NCI-H82 (cell line): ENCODE measurements at regions not wholly inside any gene's neighbourhood (a gene's known extent, or its start where the extent isn't known, plus 50 kb on each side); places are given as distances from the start of the nearest gene placed in this dataset.

ENCODE experiments used
- DNase-seq: peaks from one replicate; lab custom pipeline; 2025; lab: John Stamatoyannopoulos, UW

GRCh38 chr5:124461941-124462340, 284.5 kb downstream of the ZNF608 start:
- peak; percentile 44 for DNase-seq

DNA sequence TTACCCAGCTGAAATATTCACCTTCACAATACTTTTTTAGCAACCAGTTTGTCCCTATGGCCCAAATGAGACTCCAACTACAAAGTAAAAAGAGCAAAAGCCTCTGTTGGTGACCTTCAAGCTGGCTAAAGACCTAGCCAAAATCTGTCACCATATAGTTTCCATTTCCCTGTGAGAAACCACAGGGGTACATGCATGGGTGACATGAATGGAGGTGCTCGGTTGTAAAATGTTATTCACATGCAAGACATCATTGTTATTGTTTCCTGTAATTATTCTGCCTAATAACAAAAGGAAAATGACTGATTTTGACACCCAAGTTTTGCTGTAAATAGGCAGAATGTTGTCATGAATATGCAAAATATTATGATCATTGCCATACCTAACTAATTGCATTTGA, 285.3 kb downstream of the ZNF608 start:
- no peak for DNase-seq

GRCh38 chr5:124460642-124461041, 285.8 kb downstream of the ZNF608 start:
- DNase-seq: peak; percentile 26

DNA sequence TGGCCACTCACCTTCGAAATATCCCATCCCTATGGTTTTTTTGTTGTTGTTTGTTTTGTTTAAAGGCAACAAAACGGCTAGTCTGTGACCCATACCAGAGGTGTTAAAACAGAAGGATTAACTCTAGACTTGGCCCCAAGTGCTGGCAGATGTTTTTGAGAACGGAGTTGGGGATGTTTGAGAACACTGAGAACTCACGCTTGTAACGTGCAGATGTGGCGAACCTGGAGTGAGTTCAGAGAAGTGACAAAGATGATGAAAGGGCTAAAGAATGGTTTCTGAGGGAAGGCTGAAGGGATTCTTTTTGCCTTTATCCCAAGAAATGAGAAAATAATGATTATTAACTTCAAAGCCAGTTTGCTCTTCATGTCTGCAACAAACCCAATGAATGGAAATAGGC, 286.5 kb downstream of the ZNF608 start:
- DNase-seq: no peak

DNA sequence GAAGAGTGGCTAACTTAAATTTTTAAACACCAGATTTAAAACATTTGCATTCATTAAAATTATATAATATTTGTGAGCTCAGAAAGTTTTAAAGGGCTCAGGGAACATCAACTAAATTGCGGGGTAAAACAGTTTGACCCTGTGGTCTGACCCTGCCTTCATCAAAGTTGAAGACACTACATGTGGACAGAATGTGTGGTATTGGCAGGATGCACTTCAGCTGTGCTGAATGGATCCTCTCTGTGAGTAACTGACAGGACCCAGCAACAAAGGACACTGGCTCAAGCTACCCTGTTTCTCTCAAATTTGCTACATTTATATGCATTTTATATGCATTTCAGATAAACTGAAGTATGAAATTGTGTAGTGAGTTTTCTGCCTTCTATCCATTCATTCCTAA, 288.5 kb downstream of the ZNF608 start:
- no peak for DNase-seq

- no peak for DNase-seq
Measured at GRCh38 chr5:124457101-124457500, 289.3 kb downstream of the ZNF608 start.

- no peak for DNase-seq
Measured at GRCh38 chr5:124456249-124456648, 290.2 kb downstream of the ZNF608 start.

GRCh38 chr5:124454081-124454480, 292.4 kb downstream of the ZNF608 start:
- no peak for DNase-seq

DNA sequence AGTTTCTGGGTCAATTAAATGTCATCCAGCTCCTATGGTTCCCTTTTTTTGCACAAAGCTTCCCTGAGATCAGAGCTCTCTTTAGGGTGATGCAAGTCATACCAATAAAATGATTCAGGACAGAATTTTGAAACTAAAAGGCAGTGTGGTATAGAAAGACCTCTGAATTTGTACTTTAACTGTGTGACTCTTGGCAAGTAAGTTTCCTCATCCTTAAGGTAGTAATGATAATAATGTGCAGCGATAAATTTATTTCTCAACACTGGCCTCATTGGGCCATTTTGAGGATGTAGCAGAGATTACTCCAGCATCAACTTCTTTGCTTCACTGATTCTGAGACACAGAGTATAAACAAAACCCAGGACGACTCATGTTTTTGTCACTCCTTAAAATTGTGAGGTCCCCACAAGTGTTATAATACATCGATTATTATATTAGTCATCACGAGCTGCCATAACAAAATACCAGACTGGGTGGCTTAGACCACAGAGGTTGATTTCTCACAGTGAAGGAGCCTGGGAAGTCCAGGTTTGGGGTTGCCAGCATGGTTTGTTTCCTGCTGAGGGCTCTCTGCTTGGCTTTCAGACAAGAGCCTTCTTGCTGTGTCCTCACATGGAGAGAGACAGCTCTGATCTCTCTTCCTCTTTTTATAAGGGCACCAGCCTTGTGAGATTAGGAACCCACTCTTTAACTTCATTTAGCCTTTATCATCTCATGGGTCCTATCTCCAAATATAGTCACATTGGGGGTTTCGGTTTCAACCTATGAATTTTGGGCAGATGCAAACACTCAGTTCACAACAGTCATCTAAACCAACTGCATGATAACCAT, 293.0 kb downstream of the ZNF608 start:
- DNase-seq: no peak

DNA sequence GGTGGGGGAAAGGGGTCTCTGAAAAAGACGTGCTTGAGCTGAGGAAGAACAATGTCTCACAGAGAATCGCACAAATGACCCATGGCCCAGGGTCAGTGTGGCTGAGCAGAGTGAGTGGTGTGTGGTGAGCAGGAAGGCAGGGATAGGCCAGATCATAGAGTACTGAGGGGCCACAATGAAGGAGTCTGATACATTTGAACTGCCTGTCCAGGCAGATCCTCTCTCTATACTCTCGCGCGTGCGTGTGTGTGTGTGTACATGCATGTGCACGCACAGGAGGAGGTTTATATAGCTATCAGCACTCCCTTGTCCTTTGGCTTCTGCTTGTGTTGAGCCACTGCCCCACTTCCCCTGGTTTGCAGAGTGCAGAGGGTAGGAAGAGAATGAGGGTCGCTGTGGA, 294.0 kb downstream of the ZNF608 start:
- DNase-seq: no peak

DNA sequence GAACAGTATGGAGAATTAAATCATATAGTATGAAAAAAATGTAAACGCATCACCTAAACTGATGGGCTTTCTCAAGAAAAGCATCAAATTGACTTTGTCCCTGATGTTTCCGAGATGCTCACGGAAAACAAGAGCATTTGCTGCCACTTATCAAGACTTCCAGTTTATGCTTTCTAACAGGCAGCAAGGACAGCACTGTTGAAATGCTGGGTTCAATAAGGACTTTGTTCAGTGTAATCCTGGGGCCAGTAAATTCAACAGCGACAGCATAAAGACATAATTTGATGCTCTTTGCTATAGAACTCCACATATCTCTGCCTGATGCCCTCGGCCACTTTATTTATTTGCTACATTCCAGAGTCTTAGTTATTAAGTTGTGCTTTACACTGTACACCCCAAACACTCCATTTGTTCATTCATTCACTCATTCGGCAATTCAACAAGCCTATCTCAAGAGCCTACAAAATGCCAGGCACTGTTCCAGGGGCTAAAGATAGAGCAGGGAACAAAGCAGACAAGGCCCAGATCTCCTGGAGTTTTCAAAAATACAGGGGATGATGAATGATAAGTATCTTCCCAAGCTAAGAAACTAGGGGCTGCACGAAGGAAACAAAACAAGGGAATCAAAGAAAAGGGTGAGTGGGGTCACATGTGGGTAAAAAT, 294.6 kb downstream of the ZNF608 start:
- no peak for DNase-seq

DNA sequence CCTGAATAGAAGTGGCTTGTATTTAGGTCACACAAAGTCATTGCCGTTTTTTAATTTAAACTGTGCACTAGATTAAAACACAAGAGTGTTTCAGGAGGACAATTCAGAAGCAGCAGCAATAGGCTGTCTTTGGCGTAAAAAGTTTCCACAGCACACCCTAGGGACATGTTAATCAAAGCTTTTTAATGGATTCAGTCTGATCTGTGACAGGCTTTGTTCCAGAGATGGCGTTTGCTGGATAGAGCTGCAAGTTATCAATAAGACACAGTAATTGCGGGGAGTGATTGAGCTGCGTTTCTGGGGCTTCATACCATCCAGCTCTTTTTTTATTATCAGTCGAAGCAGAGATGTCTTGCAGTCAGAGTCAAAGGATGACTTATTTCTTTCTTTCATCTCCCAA, 300.3 kb downstream of the ZNF608 start:
- DNase-seq: peak; percentile 1

GRCh38 chr5:124445070-124445619, 301.3 kb downstream of the ZNF608 start:
- no peak for DNase-seq

- no peak for DNase-seq
Measured at GRCh38 chr5:124444147-124444775, 302.2 kb downstream of the ZNF608 start.

DNA sequence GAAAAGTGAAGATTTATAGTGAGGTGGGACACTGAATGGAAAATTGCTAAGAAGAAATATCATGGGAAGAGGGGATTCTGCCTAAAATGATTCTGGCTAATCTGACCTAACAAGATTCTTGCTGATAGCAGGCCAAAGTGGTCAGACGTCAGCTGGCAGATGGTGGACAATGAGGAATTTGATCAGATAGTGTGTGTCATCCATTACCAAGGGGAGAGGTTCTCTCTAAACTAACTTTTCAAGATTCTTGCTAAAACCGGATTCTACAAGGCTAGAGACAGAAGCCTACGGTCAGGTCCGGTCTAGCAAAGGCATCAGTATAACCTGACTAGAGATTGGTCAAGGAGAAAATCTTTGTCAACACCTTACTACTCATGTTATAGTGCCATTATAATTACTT, 306.0 kb downstream of the ZNF608 start:
- DNase-seq: no peak

GRCh38 chr5:124439609-124440008, 306.8 kb downstream of the ZNF608 start:
- no peak for DNase-seq

- no peak for DNase-seq
Measured at GRCh38 chr5:124438903-124439281, 307.5 kb downstream of the ZNF608 start.

DNA sequence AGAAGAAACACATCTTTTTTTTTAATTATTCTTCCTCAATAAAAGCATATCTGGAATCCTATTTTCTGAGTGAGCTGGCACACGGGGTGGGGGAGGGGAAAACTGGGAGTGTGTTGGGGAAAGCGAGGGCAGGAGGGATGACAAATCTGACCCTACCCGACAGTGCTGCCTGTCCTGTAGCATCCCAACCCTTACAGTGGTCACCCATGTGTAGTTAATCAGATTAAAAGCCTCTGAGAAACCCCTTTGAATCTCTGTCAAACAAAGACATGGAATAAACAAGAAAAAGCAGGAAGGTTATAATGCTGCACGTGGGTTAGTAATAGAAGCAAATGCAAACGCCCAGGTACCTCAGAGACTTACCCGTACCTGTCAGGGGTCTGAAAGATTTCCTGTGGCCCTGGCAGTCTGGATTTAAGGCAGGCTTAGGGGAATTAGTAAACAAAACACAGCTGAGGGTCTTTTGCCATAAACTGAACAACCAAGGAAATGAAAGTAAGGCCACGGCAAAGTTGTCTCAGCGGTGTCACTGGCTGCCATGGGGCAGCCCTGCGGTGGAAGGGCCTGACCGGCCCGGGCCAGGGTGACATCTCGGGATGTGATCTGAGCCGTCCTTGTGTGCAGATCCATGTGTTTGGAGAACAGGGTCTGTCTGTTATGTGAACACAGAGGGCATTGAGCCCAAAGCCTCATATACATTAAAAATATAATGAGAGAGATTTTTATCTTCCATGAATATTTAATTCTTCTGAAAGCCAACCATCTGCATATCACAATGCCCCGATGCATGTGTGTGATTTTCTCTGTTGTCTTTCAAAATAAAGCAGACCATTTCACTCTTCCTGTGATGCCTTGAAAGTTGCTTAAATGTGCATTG, 308.2 kb downstream of the ZNF608 start:
- DNase-seq: no peak

- no peak for DNase-seq
Measured at GRCh38 chr5:124436294-124436693, 310.1 kb downstream of the ZNF608 start.

DNA sequence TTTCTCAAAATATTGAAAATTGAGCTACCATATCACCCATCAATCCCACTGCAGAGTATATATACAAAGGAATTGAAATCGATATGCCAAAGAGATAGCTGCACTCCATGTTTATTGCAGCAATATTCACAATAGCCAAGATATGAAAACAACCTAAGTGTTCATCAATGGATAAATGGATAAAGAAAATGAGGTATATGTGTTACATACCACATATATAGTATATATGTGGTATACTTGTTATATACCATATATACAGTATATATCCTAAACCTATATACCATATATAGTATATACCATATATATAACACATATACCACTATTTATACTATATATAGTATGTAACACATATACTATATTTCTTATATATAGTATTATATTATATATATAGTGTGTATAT, 313.3 kb downstream of the ZNF608 start:
- DNase-seq: no peak

DNA sequence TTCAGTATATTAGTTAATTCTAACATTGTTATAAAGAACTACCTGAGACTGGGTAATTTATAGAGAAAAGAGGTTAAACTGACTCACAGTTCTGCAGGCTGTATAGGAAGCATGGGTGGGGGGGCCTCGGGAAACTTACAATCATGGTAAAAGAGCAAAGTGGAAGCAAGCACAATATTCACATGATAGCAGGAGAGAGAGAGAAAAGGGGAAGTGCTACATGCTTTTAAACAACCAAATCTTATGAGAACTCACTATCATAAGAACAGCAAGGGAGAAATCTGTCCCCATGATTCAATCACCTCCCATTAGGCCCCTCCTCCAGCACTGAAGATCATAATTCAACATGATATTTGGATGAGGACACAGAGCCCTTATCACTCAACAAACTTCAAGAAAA, 324.9 kb downstream of the ZNF608 start:
- no peak for DNase-seq

DNA sequence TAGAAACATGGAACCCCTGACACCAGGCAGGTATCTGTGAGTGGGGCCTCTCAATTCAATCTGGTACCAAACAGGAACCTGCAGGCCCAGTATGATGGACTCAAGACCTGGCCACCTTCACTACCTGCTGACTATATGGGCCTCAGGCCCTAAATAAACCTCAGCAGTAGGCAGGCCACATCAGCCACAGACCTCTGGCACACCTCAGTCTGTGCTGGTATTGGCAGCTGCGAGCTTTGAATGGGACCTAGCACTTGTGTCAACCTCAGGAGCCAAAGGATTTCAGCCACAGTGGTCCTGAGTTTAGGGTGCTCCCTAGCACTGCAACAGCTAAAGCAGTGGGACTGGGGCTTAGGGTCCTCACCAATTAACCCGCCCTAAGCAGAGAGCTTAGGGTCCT, 325.5 kb downstream of the ZNF608 start:
- DNase-seq: peak; percentile 4
